ENCODE measurements at regions not wholly inside any gene's neighbourhood (a gene's known extent, or its start where the extent isn't known, plus 50 kb on each side); places are given as distances from the start of the nearest gene placed in this dataset.
A peak's percentile ranks its signal among the peaks of the same experiment; 100 is the strongest.

DNA sequence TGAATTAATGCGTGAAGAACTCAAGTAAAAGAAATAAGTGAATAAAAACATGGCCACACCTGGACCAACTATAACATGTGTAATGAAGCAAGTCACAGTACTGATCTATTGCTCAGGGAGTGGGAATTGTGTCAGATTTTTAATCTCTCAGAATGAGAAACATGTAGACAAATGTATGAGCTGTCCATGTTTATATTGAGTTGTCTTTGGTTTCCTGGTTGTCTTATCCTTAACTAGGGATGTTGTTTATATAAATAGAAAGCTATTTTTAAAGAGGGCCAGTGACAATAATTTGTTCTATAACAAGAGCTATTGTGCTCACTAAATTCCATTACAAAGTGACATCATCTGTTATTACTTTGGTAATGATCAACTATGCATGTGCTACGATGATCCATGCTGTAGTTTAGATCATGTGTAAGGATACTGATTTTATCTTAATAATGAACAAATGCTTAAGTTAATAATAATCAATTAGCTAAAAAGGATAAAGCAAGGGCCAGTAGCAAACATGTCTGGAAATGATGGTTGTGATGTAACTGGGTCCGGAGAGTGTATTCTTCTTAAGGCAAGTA is 91.3 kb upstream of the RTL1 start:
- TF ChIP-seq, protein P1, sequence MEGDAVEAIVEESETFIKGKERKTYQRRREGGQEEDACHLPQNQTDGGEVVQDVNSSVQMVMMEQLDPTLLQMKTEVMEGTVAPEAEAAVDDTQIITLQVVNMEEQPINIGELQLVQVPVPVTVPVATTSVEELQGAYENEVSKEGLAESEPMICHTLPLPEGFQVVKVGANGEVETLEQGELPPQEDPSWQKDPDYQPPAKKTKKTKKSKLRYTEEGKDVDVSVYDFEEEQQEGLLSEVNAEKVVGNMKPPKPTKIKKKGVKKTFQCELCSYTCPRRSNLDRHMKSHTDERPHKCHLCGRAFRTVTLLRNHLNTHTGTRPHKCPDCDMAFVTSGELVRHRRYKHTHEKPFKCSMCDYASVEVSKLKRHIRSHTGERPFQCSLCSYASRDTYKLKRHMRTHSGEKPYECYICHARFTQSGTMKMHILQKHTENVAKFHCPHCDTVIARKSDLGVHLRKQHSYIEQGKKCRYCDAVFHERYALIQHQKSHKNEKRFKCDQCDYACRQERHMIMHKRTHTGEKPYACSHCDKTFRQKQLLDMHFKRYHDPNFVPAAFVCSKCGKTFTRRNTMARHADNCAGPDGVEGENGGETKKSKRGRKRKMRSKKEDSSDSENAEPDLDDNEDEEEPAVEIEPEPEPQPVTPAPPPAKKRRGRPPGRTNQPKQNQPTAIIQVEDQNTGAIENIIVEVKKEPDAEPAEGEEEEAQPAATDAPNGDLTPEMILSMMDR (IDR thresholded peaks at IDR 0.05; ENCODE audit: low read depth, low read length) = no peak
- DNase-seq (ENCODE audit: low read depth, low spot score) = no peak
- in situ Hi-C loops (cut with HindIII; ENCODE audit: low sequenced_read_pairs) = no loop called here

GRCh38 chr14:101000711-101001250 is 97.3 kb upstream of the RTL1 start:
- in situ Hi-C loops (cut with HindIII; ENCODE audit: low sequenced_read_pairs) = no loop called here
- TF ChIP-seq, protein P1 (IDR thresholded peaks at IDR 0.05; ENCODE audit: low read depth, low read length) = no peak
- no peak overlapping the region for H3K4me3 ChIP-seq (ENCODE audit: low read depth, low read length)
- no peak for DNase-seq (ENCODE audit: low read depth, low spot score)

More for the DNA sequence above, 91.3 kb upstream of the RTL1 start:
- no peak overlapping the region for H3K4me3 ChIP-seq (ENCODE audit: low read depth, low read length)

GRCh38 chr14:101001311-101002069 is 98.0 kb upstream of the RTL1 start:
- in situ Hi-C loops (cut with HindIII; ENCODE audit: low sequenced_read_pairs) = no loop called here
- DNase-seq (ENCODE audit: low read depth, low spot score) = peak; percentile 44
- H3K4me3 ChIP-seq (ENCODE audit: low read depth, low read length) = no peak overlapping the region
- TF ChIP-seq, protein P1 (IDR thresholded peaks at IDR 0.05; ENCODE audit: low read depth, low read length) = no peak

GRCh38 chr14:101002738-101003137 is 99.2 kb upstream of the RTL1 start:
- TF ChIP-seq, protein P1 (IDR thresholded peaks at IDR 0.05; ENCODE audit: low read depth, low read length) = no peak
- DNase-seq (ENCODE audit: low read depth, low spot score) = no peak
- H3K4me3 ChIP-seq (ENCODE audit: low read depth, low read length) = no peak overlapping the region
- in situ Hi-C loops (cut with HindIII; ENCODE audit: low sequenced_read_pairs) = no loop called here

DNA sequence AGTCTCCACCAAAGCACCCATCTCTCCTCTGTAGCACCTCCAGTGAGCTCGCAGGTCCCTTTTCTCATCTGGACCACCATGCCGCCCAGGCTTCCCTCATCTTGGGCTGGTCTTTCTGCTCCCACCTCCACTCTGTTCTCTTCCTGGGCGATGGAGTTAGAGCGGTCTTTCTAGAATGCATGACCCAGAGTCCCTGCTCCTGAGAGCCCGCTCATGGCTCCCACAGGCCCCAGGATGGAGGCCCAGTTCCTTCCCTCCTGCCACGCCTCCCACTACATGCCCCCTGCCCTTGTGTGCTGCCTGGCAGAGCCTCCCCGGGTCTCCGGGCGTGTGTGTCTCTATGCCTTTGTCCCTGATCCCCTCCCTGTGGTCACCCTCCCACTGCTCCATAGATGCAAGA is 100.7 kb upstream of the RTL1 start:
- H3K4me3 ChIP-seq (ENCODE audit: low read depth, low read length) = no peak overlapping the region
- in situ Hi-C loops (cut with HindIII; ENCODE audit: low sequenced_read_pairs) = no loop called here
- DNase-seq (ENCODE audit: low read depth, low spot score) = no peak
- TF ChIP-seq, protein P1 (IDR thresholded peaks at IDR 0.05; ENCODE audit: low read depth, low read length) = no peak

- TF ChIP-seq, protein P1 (IDR thresholded peaks at IDR 0.05; ENCODE audit: low read depth, low read length) = no peak
- H3K4me3 ChIP-seq (ENCODE audit: low read depth, low read length) = no peak overlapping the region
- in situ Hi-C loops (cut with HindIII; ENCODE audit: low sequenced_read_pairs) = no loop called here
- DNase-seq (ENCODE audit: low read depth, low spot score) = peak; percentile 71
Measured at GRCh38 chr14:101004954-101005353, 101.4 kb upstream of the RTL1 start.

All from astrocyte of the spinal cord (primary cell).